Parathyroid adenoma (tissue), 2 donors: ENCODE measurements at regions not wholly inside any gene's neighbourhood (a gene's known extent, or its start where the extent isn't known, plus 50 kb on each side); places are given as distances from the start of the nearest gene placed in this dataset.

Experiments used
- H2AFZ ChIP-seq: fragments of 300-600 bp; sonication (generic); one replicate; pipeline ENCODE4 v1.7.0; 2017; ENCODE audit warnings: antibody characterized with exemption, mild to moderate bottlenecking
- H3K27ac ChIP-seq: fragments of 300-600 bp; sonication (generic); one replicate; pipeline ENCODE4 v1.7.0; 2017
- H3K27me3 ChIP-seq: fragments of 300-600 bp; sonication (generic); one replicate; pipeline ENCODE4 v1.7.0; 2017; ENCODE audit warnings: low read length; ENCODE audit not compliant: control insufficient read depth, insufficient read depth
- H3K36me3 ChIP-seq: fragments of 300-600 bp; sonication (generic); one replicate; pipeline ENCODE4 v1.7.0; 2017; ENCODE audit warnings: low read length; ENCODE audit not compliant: control insufficient read depth, insufficient read depth
- H3K4me1 ChIP-seq: fragments of 300-600 bp; sonication (generic); one replicate; pipeline ENCODE4 v1.7.0; 2017; ENCODE audit warnings: control low read depth
- H3K4me2 ChIP-seq: fragments of 300-600 bp; sonication (generic); one replicate; pipeline ENCODE4 v1.7.0; 2017; ENCODE audit warnings: low read length
- H3K4me3 ChIP-seq: fragments of 300-600 bp; sonication (generic); one replicate; pipeline ENCODE4 v1.7.0; 2017; ENCODE audit warnings: low read depth, low read length
- H3K79me2 ChIP-seq: fragments of 300-600 bp; sonication (generic); one replicate; pipeline ENCODE4 v1.7.0; 2017; ENCODE audit warnings: control low read depth
- H3K9ac ChIP-seq: fragments of 300-600 bp; sonication (generic); one replicate; pipeline ENCODE4 v1.7.0; 2017; ENCODE audit warnings: mild to moderate bottlenecking
- H3K9me3 ChIP-seq: fragments of 300-600 bp; sonication (generic); one replicate; pipeline ENCODE4 v1.7.0; 2017; ENCODE audit warnings: low read length; ENCODE audit not compliant: control insufficient read depth
- CTCF ChIP-seq: fragments of 300-600 bp; sonication (generic); IDR thresholded peaks from one replicate; pipeline ENCODE4 v1.7.0; 2017; ENCODE audit warnings: antibody characterized with exemption, mild to moderate bottlenecking
- donor health status: primary hyperparathyroidism.

- Histone ChIP-seq H3K79me2 (no peaks in the 10 kb centered on the region), H2AFZ (no peak overlapping the region), H3K27me3 (no peaks in the 10 kb centered on the region), H3K36me3 (no peaks in the 10 kb centered on the region), H3K9ac (no peak overlapping the region), H3K4me3 (no peak overlapping the region), H3K9me3 (no peaks in the 10 kb centered on the region), H3K4me1 (no peaks in the 10 kb centered on the region), H3K4me2 (no peak overlapping the region), H3K27ac (no peak overlapping the region)
- TF ChIP-seq CTCF = no peak
Observed at GRCh38 chr2:107259408-107260195, 373.6 kb upstream of the ST6GAL2 start.

- Histone ChIP-seq H3K9me3 (no peaks in the 10 kb centered on the region), H3K4me2 (no peak overlapping the region), H3K4me3 (no peak overlapping the region), H3K36me3 (no peaks in the 10 kb centered on the region), H3K9ac (no peak overlapping the region), H3K4me1 (no peaks in the 10 kb centered on the region), H3K79me2 (no peaks in the 10 kb centered on the region), H3K27ac (no peak overlapping the region), H3K27me3 (no peaks in the 10 kb centered on the region), H2AFZ (no peak overlapping the region)
- no peak for TF ChIP-seq CTCF
Observed at GRCh38 chr2:107263628-107264027, 377.7 kb upstream of the ST6GAL2 start.

GRCh38 chr2:107264184-107264583 lies 378.2 kb upstream of the ST6GAL2 start:
- Histone ChIP-seq H3K9me3 (no peaks in the 10 kb centered on the region), H3K4me1 (no peaks in the 10 kb centered on the region), H3K27me3 (no peaks in the 10 kb centered on the region), H2AFZ (no peak overlapping the region), H3K79me2 (no peaks in the 10 kb centered on the region), H3K4me3 (no peak overlapping the region), H3K27ac (no peak overlapping the region), H3K4me2 (no peak overlapping the region), H3K9ac (no peak overlapping the region), H3K36me3 (no peaks in the 10 kb centered on the region)
- no peak for TF ChIP-seq CTCF

GRCh38 chr2:107266555-107266954 lies 380.6 kb upstream of the ST6GAL2 start:
- Histone ChIP-seq H3K9me3 (no peaks in the 10 kb centered on the region), H3K4me3 (no peak overlapping the region), H3K27me3 (no peaks in the 10 kb centered on the region), H3K4me2 (no peak overlapping the region), H3K79me2 (no peaks in the 10 kb centered on the region), H3K36me3 (no peaks in the 10 kb centered on the region), H2AFZ (no peak overlapping the region), H3K4me1 (no peaks in the 10 kb centered on the region), H3K9ac (no peak overlapping the region), H3K27ac (no peak overlapping the region)
- no peak for TF ChIP-seq CTCF

DNA sequence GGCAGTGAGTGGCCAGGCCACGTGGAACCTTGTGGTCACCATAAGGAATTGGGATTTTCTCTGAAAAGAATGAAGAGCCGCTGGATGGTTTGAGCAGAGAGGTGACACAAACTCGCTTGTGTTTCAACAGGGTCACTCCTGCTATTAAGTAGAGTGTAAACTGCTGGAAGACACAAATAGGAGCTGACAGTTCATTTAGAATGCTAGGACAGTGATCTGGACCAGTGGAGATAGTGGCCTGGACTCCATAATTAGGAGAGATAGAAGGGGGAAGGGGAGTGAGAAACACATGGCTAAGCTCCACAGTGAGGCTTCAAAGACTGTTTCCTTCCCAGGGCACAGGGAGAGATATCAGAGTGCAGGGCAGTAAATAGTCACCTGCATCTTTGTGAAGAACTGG lies 381.1 kb upstream of the ST6GAL2 start:
- H3K36me3 ChIP-seq = no peaks in the 10 kb centered on the region
- H3K9me3 ChIP-seq = no peaks in the 10 kb centered on the region
- no peak overlapping the region for H3K27ac ChIP-seq

More for the DNA sequence above, 381.1 kb upstream of the ST6GAL2 start:
- Histone ChIP-seq H3K9ac (no peak overlapping the region), H3K4me2 (no peak overlapping the region), H3K27me3 (no peaks in the 10 kb centered on the region), H3K4me3 (no peak overlapping the region), H3K4me1 (no peaks in the 10 kb centered on the region), H3K79me2 (no peaks in the 10 kb centered on the region), H2AFZ (no peak overlapping the region)
- no peak for TF ChIP-seq CTCF
